H4 (cell line): ENCODE measurements at regions not wholly inside any gene's neighbourhood (a gene's known extent, or its start where the extent isn't known, plus 50 kb on each side); places are given as distances from the start of the nearest gene placed in this dataset.
A peak's percentile ranks its signal among the peaks of the same experiment; 100 is the strongest.
"Not testable (repeated sequence)": the region's sequence is repeated elsewhere in the genome, so short reads cannot be mapped to it uniquely, and the experiment has no call there.

Source experiments
- DNase-seq: peaks from one replicate; pipeline ENCODE4 v3.0.0-alpha.2; 2015; ENCODE audit warnings: low spot score

GRCh38 chr11:87971354-87971753 is 203.9 kb downstream of the RAB38 start:
- DNase-seq: no peak

DNA sequence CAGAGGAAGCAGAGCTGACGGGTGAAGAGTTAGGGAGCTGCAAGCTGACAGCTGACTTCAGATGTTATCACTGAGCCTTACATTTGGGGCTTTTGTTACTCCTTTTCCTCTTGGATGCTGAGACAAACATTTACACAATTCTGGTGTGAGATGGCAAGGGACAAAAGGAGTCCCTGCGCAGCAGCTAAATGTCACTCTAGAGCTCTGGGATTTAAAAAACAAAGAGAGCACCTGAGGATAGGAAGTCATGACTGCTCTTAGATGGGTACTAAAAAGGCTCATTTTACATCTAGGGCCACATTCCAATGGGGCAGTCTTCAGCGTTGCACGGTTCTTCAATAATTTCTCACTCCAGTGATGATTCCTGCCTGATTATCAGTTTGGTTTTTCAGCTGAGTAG is 204.5 kb downstream of the RAB38 start:
- DNase-seq: no peak

DNA sequence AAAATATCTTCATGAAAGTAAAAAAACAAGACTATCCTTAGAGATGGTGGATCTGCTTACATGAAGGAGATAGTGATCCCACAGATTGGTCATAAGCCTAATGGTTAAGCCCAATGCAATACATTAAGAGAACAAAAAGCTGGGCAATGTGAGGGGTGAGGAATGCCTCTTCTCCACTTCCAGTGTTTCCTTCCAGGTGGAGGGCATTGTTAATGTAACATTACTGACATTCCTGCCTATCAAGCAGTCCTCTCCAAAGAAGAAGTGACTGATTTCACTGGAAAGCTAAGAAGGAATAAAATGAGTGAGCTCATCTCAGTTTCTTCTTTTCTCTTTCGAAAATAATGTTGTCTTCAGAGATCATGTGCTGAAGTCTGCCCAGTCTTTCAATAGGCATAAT is 207.8 kb downstream of the RAB38 start:
- DNase-seq: no peak

DNA sequence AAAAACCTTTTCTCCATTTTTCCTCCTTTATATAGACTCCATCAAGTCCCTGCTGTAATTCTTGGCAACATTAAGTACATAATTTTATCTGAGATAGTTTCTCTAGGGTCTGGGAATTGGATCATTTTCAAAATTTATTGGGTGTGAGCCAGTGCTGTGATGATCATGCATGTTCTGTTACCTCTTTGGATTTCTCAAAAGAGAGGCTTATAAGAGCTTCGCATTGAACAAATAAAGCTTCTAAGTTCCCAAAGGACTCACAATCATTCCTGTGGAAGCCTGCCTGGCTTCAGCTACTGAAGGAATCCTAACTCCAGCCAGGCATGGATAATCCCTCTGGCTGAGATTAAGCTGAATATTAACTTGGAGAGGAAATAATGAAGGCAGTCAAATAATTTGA is 208.5 kb downstream of the RAB38 start:
- DNase-seq: no peak

DNA sequence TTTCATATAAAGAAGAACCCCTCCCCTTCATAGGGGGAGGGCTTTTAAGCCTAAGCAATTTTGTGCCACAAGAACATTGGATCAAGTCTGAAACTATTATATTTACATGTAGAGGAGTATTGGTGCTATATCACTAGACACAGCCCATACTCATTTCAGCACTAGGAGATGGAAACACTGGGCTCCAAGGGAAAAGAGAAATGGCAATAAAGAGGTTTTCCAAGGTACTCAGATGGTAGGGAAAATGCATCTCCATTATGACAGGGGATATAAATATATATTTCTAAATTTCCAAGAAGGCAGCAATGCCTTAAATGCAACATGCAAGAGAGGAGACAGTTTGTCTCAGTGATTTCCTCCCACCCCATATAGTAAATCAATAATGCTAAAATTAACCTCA is 209.0 kb downstream of the RAB38 start:
- DNase-seq: no peak

DNA sequence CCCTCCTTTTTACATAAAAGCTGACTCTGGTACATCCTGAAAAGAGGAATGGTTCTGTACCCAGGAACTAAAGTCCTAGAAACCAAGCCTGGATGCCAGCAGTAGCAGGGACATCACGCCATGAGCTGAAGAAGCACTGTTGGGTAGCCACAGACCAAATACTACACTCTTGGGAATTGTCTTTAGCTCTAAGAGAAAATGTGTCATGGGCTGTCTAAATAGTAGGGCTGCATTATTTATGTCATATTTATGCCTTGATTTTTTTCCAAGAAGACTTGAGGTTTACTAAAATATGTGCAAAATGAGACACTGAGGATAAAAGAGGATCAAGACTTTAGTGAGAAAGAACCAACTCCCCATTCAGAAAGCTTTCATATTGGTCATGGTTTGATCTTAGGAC is 213.6 kb downstream of the RAB38 start:
- DNase-seq: no peak

DNA sequence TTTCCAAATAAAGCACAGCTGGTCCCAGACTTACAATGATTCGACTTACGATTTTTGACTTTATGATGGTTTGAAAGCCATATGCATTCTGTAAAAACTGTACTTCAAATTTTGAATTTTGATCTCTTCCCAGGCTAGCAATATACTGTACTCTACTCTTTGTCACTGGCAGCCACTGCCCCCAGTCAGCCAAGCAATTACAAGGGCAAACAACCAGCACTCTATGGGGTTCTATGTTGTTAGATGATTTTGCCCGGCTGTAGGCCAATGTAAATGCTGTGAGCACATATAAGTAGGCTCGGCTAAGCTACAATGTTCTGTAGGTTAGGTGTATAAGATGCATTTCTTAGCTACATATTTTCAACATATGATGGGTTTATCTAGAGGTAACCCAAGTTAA is 217.3 kb downstream of the RAB38 start:
- DNase-seq: no peak

DNA sequence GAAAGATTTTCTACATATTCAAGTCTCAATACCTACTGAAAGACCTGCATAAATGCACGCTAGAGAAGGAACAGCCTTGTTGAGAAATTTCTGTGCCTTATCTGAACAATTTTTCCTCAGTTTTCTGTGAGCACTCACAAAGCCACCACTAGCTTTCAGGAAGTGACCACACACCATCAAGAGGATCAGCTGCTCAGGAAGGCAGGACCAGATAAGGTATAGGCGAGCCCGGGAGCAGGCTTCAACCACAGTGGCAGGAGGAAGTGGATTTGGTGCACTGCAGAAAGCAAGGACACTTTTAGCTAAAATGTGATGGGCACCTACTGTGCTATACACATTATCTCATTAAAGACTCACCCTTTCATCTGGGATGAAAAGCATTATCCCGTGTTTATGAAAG is 220.8 kb downstream of the RAB38 start:
- DNase-seq: no peak

DNA sequence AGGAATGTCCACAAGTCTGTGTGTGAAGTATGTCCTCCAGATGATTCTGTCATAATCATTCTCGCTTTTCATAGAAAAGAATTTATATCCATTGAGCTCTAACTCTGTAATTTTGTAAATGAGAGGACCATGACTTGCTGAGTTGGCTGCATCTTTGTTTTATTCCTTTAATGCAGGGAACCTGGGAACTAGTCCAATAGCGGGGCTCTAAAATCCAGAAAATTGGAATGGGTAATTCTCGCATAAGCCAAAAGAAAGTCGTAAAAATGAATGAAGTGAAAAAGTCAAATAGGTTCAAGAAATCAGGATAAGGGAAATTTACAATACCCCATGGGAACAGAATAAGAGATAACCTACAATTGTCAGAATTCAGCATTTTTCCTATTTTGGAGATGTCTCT is 232.5 kb downstream of the RAB38 start:
- DNase-seq: no peak

GRCh38 chr11:87934182-87934581 is 241.1 kb downstream of the RAB38 start:
- DNase-seq: no peak

DNA sequence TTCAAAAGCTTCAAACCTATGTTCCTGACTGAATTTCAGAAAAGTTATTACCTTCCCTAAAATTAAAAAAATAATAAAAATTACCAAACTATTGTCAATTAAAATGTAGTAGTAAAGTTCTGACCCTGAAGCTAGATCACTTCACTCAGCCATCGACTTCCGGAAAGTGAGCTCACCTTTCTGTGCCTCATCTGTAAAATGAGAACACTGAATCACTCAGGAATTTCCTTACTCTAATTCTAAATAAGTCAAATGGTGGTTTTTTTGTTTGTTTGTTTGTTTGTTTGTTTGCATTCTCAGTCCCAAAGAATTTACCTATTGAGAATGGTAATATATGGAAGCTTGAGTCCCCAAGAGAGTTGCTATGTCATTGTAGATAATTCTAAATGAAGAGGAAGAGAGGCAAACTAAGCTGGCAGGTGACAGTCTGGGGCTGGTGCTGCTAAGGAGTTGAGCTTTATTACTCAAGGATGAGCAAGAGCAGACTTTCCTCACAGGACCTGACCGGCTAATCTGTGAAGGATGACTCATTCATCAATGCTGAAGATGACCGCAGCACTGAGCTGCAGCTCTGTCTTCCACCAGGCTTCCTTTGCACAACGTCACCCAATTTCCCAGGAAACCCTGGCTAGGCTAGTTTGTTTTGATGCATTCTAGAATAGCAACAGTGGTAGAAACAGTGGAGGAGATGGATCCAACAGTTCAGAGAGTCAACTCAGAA is 248.8 kb downstream of the RAB38 start:
- peak; percentile 52 for DNase-seq

GRCh38 chr11:87924125-87924524 is 251.1 kb downstream of the RAB38 start:
- DNase-seq: no peak

GRCh38 chr11:87917111-87917510 is 258.1 kb downstream of the RAB38 start:
- DNase-seq: no peak

DNA sequence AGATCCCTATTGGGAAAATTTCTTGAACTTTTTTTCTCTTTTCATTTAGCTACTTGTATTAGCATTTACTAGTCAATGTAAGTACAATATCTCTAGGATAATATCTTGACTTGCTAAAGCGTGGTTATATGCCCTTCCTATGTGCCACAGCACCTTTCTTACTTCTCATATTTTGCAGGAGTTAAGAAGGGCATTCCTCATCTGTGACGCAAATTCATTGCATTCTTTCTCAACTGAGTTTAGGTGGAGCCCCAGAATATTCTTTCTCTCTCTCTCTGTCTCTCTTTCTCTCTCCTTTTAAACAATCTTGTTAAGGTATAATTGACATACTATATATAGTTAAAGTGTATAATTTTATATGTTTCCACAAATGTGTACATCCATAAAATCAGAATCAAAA is 266.1 kb downstream of the RAB38 start:
- no peak for DNase-seq

GRCh38 chr11:87908086-87908485 is 267.2 kb downstream of the RAB38 start:
- no peak for DNase-seq

DNA sequence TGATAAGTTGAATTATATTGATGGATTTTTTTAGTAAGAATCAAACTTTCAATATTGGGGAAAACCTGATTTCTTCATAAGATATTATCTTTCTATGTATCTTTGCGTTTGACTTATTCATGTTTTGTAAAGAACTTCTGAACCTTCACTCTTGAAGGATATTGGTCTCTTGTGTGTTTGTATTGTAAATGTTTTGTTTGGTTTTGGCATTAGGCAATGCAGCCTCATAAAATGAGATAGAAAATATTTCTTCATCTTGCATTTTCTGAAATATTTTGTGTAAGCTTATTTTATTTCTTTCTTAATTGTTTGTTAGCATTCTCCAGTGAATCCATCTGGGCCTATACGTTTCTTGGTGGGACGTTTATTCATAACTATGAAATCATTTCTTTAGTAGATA is 271.9 kb downstream of the RAB38 start:
- no peak for DNase-seq

GRCh38 chr11:87901341-87901740 is 273.9 kb downstream of the RAB38 start:
- no peak for DNase-seq

GRCh38 chr11:87897921-87898320 is 277.3 kb downstream of the RAB38 start:
- no peak for DNase-seq

DNA sequence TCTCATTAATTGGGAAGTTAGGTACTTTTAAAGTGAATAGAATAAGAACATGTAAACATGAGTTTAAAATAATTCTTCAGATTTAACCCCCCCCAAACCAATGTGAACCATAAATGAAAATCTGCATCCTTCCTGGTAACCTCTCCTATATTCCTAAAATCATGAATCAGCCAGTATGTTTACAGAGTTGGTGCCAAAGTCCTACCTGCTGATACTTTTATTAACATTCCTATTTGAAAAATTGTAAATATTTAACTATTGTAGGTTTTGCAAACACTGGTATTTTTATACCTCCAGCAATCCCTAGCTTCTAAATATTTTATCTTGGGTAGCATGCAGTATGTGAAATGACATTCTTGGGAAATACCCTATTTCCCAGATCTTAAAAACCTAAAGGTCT is 278.2 kb downstream of the RAB38 start:
- no peak for DNase-seq

DNA sequence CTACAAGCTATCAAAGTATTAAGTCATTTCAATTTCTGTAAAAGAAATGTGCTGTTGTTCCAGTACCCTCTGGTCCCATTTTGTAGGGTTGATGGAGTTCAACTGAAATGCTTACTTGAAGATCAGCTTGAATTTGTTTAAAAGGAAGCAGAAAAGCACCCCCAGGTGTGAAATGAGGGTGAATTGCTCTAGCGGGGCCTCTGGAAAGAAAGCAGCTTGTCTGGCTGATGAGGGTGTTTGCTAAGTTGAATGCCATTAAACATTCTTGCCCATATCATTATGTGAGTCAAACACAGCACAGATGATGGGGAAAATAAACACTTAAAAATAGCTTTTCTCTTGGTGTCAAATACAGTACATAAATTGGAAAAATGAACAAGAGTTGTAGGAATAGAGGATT is 280.3 kb downstream of the RAB38 start:
- no peak for DNase-seq

- DNase-seq: no peak
These were observed 283.0 kb downstream of the RAB38 start for GRCh38 chr11:87892291-87892690.

DNA sequence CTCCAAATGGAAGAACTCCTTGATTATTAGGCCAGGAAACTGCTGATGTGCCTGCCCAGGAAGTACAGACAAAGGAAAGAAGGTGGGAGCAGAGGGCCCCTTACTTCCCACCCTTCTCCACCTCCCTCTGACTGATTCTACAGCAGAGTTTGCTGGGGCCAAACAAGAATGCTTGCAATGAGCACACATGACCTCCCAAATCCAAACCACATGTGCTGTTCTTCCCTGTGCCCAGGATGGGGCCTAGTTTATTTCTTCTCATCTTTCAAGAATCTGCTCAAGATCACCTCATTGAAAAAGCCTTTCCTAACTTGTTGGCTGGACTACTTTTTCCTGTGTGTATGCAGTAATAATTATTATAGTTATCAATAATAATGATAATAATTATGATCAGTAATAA is 286.1 kb downstream of the RAB38 start:
- no peak for DNase-seq

DNA sequence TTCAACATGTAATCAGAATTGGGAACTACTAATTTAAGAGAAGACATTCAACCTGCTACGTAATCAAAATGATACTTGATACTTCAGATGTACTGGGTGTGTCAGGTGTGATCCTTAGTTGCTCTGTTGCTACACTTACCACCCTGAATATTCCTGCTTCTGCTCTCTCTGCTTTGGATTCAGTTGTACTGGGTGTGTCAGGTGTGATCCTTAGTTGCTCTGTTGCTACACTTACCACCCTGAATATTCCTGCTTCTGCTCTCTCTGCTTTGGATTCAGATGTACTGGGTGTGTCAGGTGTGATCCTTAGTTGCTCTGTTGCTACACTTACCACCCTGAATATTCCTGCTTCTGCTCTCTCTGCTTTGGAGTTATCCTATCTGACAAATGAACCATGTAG is 290.2 kb downstream of the RAB38 start:
- not testable (repeated sequence) for DNase-seq

- DNase-seq: peak; percentile 17
These were observed 296.1 kb downstream of the RAB38 start for GRCh38 chr11:87879118-87879517.
